GM18951 (cell line): ENCODE measurements at regions not wholly inside any gene's neighbourhood (a gene's known extent, or its start where the extent isn't known, plus 50 kb on each side); places are given as distances from the start of the nearest gene placed in this dataset.

Experiments used
- POLR2A ChIP-seq: IDR thresholded peaks from 4 replicates; pipeline ENCODE4 v1.6.1; 2011; ENCODE audit warnings: mild to moderate bottlenecking; ENCODE audit not compliant: insufficient read length, insufficient read depth; ENCODE audit errors: extremely low read depth
- in situ Hi-C: fragments of 300-500 bp; cut with MboI; formaldehyde crosslinking; loops from one replicate; pipeline ENCODE4 v1.12.0; 2022; ENCODE audit warnings: low sequenced_read_pairs, mixed read lengths, inconsistent platforms; ENCODE audit not compliant: unreplicated experiment

DNA sequence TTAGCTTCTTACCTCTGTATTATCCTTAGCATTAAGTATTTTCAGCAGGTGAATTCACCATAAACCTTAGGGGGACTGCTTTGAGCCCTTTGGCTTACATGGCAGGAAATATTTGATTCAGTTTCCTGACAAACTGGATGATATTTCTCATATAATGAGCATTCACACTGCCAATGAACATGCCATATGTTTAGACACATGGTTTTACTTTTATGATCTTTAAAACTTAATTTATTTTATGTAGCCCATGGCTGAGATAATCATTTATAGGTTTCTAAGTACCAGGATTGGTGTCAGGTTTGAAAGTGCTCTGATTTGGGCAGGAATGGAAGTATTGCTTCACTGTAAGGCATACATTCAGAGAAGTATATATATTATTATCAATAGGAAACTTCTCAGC lies 319.1 kb downstream of the ZPLD1 start:
- no peak for TF ChIP-seq POLR2A
- in situ Hi-C loops: no loop called here

DNA sequence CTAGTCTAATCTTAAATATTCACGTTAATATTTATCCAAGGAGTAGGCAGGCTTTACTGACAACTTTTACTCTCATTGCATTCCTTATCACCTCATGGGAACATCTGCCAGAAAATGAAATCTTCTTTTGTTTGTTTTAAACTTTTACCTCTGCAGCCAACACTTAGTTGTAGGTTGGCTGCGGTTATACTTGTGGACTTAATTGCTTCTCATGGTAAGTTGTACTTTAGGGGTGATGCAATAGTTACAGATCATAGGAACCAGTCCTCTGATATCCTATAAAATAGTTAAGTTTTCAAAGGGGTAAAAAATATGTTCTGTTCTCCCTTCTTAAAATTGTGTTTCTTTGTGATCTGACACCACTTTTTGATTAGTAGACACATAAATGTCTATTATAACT lies 321.9 kb downstream of the ZPLD1 start:
- in situ Hi-C loops: no loop called here
- no peak for TF ChIP-seq POLR2A

DNA sequence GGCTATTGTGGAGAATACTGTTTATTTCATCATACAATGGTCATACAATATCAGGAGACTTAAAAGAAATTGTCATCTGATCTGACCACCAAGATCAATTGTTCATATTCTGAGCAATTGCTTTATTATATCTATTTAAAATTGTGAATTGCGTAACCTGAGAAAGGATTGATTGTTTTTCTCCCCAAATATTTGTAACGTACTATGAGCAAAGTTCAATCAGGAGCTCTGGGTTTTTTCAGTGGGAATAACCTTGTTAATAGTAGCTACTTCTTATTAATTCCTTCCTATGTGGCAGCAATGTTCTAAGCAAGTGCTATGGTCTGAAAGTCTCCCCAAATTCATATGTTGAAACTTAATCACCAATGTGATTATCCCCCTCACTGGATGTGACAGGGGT lies 323.1 kb downstream of the ZPLD1 start:
- in situ Hi-C loops: no loop called here
- no peak for TF ChIP-seq POLR2A

DNA sequence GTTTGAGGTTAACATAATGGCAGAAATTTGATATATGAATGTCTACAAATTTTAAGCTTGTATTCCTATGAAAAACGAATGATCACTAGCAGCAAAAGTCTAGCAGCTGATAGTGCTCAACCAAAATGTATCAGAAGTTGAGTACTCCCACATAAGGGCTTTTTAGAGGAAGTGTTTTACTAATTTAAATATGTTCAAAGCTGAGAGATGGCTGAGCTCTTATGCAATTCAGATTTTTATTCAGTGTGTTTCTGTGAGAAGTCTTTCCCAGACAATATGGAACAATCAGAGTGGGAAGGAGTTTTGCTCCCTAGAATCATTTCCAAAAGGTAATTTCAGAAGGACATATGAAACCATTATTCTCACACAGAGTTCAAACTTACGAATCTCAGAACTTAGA lies 327.0 kb downstream of the ZPLD1 start:
- in situ Hi-C loops: no loop called here
- TF ChIP-seq POLR2A: no peak

DNA sequence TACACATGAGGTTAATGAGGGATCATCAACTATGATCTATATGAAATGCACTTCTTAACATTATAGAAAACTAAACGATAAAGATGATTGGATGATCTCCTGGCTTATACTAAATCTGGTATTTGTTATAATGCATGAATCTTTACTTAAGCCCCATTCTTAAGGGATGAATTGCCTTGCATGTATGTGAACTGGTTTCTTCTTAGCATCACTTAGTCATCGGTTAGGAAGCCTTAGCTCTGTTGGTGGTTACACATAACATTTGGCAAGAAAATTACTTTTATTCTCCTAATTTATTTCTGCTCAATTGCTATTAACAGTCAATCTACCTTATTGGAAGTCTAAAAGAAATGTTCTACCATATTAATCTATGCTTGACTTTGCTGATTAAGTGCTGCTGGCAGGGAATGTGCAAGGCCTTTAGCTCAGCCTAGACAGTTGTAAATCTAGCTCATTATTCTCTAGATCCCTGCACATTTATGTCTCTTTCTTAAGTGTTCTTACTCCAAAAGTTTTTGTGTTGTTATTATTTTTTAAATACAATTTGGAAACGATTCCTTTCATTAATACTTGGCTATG lies 356.0 kb downstream of the ZPLD1 start:
- TF ChIP-seq POLR2A: no peak
- in situ Hi-C loops: no loop called here

DNA sequence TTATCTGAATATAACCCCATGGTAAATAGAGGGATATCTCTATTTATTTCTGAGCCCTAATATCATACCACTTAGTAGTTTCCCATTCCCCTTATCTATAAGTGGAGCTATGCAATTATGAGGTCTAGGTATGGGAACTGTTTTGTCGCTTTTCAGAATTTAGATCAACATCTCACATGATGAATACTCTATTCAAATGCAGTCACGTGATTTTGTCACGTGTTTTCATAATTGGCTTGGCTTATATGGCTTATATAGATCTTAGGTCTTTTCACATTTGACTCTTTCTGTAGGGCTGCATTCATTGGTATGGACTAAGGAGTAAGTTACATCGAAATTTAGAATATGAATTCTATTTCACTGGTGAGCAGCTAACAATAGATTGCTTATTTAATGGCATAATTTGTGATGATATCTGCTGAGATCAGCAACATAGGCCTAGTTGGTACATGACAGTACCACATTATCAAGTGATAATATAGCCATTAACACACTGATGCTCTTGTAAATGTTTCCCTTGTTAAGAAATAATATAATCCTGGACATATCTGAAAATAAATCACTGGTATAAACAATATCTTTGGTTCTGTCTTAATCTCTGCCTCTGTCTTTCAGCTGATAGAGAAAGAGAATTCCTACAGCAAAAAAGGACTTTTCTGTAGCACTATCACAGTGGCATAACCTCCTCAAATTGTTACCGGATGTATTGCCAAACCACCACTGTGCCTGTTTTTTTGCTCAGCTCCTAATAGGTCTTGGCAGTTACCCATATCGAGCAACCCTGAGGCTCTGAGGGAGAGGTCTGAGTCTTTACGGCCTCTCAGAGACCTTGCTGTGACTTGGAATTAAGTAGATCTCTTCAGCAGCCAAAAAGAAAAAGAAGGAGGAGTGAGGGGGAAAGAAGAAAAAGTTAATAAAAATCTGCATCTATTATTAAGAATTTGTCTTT lies 357.1 kb downstream of the ZPLD1 start:
- TF ChIP-seq POLR2A: no peak
- in situ Hi-C loops: no loop called here

DNA sequence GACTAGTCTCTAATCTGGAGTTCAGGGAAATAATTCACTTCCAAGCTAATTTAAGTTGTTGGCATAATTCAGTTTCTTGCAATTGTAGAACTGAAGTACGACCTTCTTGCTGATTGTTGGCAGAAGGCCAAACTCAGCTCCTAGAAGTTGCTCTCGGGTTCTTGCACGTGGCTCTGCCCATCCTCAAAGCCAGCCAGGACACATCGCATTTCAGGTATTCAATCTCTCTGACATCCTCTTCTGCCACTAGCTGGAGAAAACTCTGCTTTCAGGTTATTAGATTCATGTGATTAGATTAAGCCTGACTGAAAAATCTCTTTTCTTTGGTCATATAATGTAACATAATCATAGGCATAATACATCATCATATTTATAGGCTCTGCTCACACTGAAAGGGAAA lies 362.0 kb downstream of the ZPLD1 start:
- no peak for TF ChIP-seq POLR2A
- in situ Hi-C loops: no loop called here

DNA sequence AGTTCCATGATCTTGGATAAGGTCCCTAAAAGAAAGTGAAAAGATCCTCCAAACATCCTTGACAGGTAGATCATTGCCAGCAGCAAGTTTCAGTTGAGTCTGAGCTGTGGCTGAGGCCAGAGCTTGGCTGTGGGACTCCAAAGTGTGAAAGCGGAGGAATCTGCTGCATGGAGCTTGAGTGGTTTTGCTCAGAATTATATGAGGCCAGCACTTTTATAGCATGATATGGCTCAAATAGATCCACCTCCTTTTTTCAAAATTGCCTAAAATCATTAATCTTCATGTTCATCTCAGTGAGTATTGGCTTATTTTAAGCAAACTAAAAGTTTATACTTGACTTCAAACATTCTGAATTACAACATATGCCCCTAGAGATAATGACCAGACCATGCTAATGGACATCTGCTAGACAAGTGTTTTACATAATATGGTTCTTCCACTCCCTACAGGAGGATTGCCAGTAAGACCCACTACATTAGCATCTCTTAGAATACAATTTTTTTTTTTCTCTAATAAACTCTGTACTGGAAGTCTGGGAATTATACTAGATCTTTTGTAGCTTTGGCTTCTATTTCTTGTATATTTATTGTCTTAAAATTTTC lies 368.1 kb downstream of the ZPLD1 start:
- in situ Hi-C loops: no loop called here
- TF ChIP-seq POLR2A: no peak

DNA sequence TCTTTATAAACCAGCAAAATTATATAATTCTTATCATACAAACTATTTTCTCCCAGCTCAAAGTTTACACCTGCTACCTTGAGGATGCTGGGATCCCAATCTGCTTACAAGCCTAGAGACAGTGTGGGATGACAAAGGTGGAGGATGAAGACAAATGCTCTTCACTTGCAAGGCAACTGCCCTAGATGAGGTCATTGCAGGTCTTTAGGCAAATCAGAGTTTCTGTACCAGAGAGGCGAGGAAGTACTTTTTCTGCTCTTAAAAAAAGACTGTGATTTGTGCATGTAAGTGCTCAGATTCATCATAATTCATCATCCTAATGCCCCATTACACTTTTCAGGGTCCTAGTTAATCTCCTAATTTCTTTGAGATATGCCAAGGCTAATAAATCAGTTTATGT lies 376.1 kb downstream of the ZPLD1 start:
- no peak for TF ChIP-seq POLR2A
- in situ Hi-C loops: no loop called here

DNA sequence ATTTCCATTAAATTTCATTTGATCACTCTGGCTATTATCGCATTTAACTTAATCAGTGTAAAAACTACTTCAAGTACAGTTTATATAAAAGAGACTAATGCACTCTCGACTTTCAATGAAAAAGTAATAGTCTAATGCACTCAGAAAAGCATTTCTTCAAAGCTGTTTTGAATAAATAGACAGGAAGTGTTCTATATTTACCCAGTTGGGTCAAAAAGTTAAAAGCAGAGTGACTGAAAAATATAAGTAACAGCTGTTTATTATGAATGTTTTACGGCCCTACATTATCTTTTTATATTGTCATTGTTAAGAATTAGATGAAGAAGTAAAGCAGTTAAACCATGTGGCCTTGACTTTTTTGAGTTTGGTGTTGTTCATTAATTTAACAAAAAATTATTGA lies 391.8 kb downstream of the ZPLD1 start:
- in situ Hi-C loops: no loop called here
- no peak for TF ChIP-seq POLR2A

DNA sequence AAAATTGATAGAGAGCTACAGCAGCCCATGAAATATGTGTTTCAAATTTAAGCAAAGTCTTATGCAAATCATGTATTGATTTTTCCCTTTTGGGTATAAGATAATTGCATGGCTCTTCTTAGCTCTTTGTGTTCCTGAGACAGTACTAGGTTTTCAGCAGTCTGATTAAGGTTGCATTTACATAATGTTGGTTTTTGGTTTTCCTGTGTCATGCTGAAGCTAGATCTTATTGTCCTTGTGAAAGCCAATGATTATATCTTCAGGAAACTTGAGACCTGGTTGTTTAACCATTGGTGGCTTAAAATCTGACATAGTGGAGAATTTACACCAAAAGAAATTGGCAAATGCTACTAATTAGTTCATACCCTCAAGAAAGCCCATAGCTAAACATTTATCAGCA lies 392.6 kb downstream of the ZPLD1 start:
- in situ Hi-C loops: no loop called here
- TF ChIP-seq POLR2A: no peak

DNA sequence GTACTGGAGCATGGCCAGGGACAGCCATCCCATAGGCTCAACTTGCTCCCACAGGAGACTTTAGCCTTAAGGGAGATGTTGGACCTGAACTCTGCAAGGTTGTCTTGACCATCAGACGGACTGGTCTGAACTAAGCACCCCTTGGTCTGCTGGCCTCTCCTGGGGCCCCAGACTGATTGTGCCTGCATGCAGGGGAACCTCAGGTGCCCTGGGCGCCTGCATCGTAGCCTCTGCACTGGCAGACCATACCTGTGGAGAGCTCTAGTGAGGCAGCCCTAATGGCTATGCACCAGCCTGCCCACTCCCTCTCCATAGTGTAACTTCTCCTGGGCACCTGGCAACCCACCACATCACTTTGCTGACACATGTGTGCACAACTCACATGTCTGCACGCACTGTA lies 395.6 kb downstream of the ZPLD1 start:
- no peak for TF ChIP-seq POLR2A
- in situ Hi-C loops: no loop called here

DNA sequence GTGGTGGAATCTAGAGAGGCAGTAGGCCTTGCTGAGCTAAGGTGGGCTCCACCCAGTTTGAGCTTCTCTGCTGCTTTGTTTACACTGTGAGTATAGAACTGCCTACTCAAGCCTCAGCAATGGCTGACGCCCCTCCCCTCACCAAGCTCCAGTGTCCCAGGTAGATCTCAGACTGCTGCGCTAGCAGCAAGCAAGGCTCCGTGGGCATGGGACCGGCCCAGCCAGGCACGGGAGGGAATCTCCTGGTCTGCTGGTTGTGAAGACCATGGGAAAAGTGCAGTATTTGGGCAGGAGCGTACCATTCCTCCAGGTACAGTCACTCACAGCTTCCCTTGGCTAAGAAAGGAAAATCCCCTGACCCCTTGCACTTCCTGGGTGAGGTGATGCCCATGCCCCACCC lies 407.1 kb downstream of the ZPLD1 start:
- in situ Hi-C loops: no loop called here
- no peak for TF ChIP-seq POLR2A

DNA sequence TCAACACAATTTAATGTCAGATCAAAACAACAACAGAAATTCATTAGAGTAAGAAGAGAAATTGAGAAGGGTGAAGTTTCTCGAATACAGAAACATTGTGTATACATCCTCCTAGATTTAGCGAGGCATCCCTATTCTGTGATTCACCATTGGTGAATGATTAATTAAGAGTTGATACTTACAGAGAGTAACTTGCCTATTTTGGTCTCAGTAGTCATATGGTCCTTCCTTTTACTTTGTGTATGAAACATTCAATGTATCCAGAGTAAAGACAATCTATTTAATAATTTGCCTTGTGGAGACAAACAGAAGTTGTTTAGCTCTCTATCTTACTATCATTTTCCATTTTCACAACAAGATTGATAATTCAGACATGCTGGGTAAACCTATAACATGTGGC lies 432.0 kb downstream of the ZPLD1 start:
- TF ChIP-seq POLR2A: no peak
- in situ Hi-C loops: no loop called here

DNA sequence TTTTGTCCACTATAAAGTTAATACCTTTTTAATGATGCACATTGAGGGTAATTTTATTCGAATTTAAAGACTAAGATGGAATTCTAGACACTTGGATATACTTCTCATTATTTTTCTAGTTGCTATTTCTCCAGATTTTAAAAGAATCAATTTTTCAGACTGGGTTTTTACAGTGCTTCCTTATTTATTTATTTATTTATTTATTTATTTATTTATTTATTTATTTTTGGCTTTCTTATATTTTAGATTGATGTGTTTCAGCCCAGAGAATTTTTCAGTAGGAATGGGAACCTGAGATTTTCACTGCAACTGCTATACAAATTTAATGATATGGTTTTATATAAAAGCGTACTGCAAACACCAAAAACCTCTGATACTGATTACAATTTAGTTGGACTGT lies 448.7 kb downstream of the ZPLD1 start:
- TF ChIP-seq POLR2A: no peak
- in situ Hi-C loops: no loop called here
